H9 (cell line): ENCODE measurements at regions not wholly inside any gene's neighbourhood (a gene's known extent, or its start where the extent isn't known, plus 50 kb on each side); places are given as distances from the start of the nearest gene placed in this dataset.
A peak's percentile ranks its signal among the peaks of the same experiment; 100 is the strongest.

Source experiments
- DNase-seq: peaks from one replicate; pipeline ENCODE4 v3.0.0-alpha.2; 2017
- H2AFZ ChIP-seq: one replicate; pipeline ENCODE4 v1.6.1; 2013; ENCODE audit warnings: mild to moderate bottlenecking, low read length, control low read depth, moderate library complexity
- H2AK5ac ChIP-seq: 2 replicates; pipeline ENCODE4 v1.6.1; 2013; ENCODE audit warnings: low read length, control low read depth, mixed read lengths; ENCODE audit not compliant: insufficient read length
- H2BK120ac ChIP-seq: one replicate; pipeline ENCODE4 v1.6.1; 2013; ENCODE audit warnings: low read depth, mild to moderate bottlenecking, low read length, control low read depth, inconsistent platforms; ENCODE audit not compliant: poor library complexity, severe bottlenecking
- H2BK12ac ChIP-seq: 2 replicates; pipeline ENCODE4 v1.6.1; 2013; ENCODE audit warnings: low read length, control low read depth, mixed read lengths, low read depth; ENCODE audit not compliant: insufficient read length
- H2BK15ac ChIP-seq: 2 replicates; pipeline ENCODE4 v1.6.1; 2013; ENCODE audit warnings: low read depth, low read length, control low read depth
- H2BK20ac ChIP-seq: one replicate; pipeline ENCODE4 v1.6.1; 2013; ENCODE audit warnings: low read depth, mild to moderate bottlenecking, low read length, control low read depth, inconsistent platforms; ENCODE audit not compliant: poor library complexity, severe bottlenecking
- H2BK5ac ChIP-seq: 2 replicates; pipeline ENCODE4 v1.6.1; 2013; ENCODE audit warnings: low read length, control low read depth, mixed read lengths; ENCODE audit not compliant: insufficient read length
- H3K14ac ChIP-seq: 2 replicates; pipeline ENCODE4 v1.6.1; 2013; ENCODE audit warnings: low read length, control low read depth; ENCODE audit not compliant: insufficient read depth
- H3K18ac ChIP-seq: 2 replicates; pipeline ENCODE4 v1.6.1; 2013; ENCODE audit warnings: low read depth, mild to moderate bottlenecking, mixed read lengths, low read length, control low read depth; ENCODE audit not compliant: insufficient read length
- H3K23ac ChIP-seq: 2 replicates; pipeline ENCODE4 v1.6.1; 2013; ENCODE audit warnings: low read length, control low read depth, mixed read lengths, low read depth; ENCODE audit not compliant: insufficient read length
- H3K23me2 ChIP-seq: 2 replicates; pipeline ENCODE4 v1.6.1; 2013; ENCODE audit warnings: low read depth, mild to moderate bottlenecking, mixed read lengths, low read length, control low read depth; ENCODE audit not compliant: insufficient read length, poor library complexity, severe bottlenecking
- H3K27ac ChIP-seq: 2 replicates; pipeline ENCODE4 v1.5.1; 2013; ENCODE audit warnings: low read length, control low read depth, mixed read lengths, low read depth; ENCODE audit not compliant: insufficient read length
- H3K27me3 ChIP-seq: 2 replicates; pipeline ENCODE4 v1.6.1; 2013; ENCODE audit warnings: low read length, control low read depth, inconsistent platforms; ENCODE audit not compliant: insufficient read depth
- H3K4ac ChIP-seq: 2 replicates; pipeline ENCODE4 v1.6.1; 2013; ENCODE audit warnings: low read depth, mild to moderate bottlenecking, control low read depth, inconsistent platforms, low read length, moderate library complexity
- H3K4me1 ChIP-seq: 2 replicates; pipeline ENCODE4 v1.6.1; 2013; ENCODE audit warnings: low read length, control low read depth, inconsistent platforms; ENCODE audit not compliant: insufficient read depth
- H3K4me2 ChIP-seq: 2 replicates; pipeline ENCODE4 v1.6.1; 2013; ENCODE audit warnings: low read length, control low read depth, mixed read lengths; ENCODE audit not compliant: insufficient read length, insufficient read depth
- H3K56ac ChIP-seq: 2 replicates; pipeline ENCODE4 v1.6.1; 2013; ENCODE audit warnings: low read depth, mild to moderate bottlenecking, mixed read lengths, low read length, control low read depth; ENCODE audit not compliant: insufficient read length
- H3K79me1 ChIP-seq: 2 replicates; pipeline ENCODE4 v1.6.1; 2013; ENCODE audit warnings: low read depth, mild to moderate bottlenecking, moderate library complexity, low read length, control low read depth, inconsistent platforms; ENCODE audit not compliant: insufficient read depth, poor library complexity, severe bottlenecking
- H3K79me2 ChIP-seq: 2 replicates; pipeline ENCODE4 v1.6.1; 2013; ENCODE audit warnings: low read length, control low read depth, inconsistent platforms; ENCODE audit not compliant: insufficient read depth
- H3K9ac ChIP-seq: 2 replicates; pipeline ENCODE4 v1.6.1; 2013; ENCODE audit warnings: low read length, control low read depth, mixed read lengths; ENCODE audit not compliant: insufficient read length; ENCODE audit errors: extremely low read depth
- H3K9me3 ChIP-seq: one replicate; pipeline ENCODE4 v1.6.1; 2013; ENCODE audit warnings: low read depth, low read length, inconsistent platforms; ENCODE audit not compliant: control insufficient read depth
- H3T11ph ChIP-seq: one replicate; pipeline ENCODE4 v1.6.1; 2013; ENCODE audit warnings: mild to moderate bottlenecking, low read length, control low read depth, inconsistent platforms
- H4K20me1 ChIP-seq: one replicate; pipeline ENCODE4 v1.6.1; 2013; ENCODE audit not compliant: control insufficient read depth, insufficient read length, insufficient read depth
- H4K5ac ChIP-seq: 2 replicates; pipeline ENCODE4 v1.6.1; 2013; ENCODE audit warnings: low read depth, mild to moderate bottlenecking, mixed read lengths, low read length, control low read depth; ENCODE audit not compliant: insufficient read length
- H4K8ac ChIP-seq: replicated peaks from 2 replicates; pipeline ENCODE4 v1.6.1; 2013; ENCODE audit warnings: low read length, control low read depth, mixed read lengths, low read depth; ENCODE audit not compliant: insufficient read length
- H4K91ac ChIP-seq: 2 replicates; pipeline ENCODE4 v1.6.1; 2013; ENCODE audit warnings: low read depth, mild to moderate bottlenecking, moderate library complexity, mixed read lengths, low read length, control low read depth; ENCODE audit not compliant: insufficient read length
- H3K27ac Mint-ChIP-seq, 3 experiments: 2 replicates in 2 of 3; 3 replicates in 1 of 3; pipeline ENCODE4 v1.8.0; 2020 to 2021; ENCODE audit warnings: mixed read lengths in 3 of 3, mild to moderate bottlenecking in 1 of 3, moderate library complexity in 1 of 3
- H3K27me3 Mint-ChIP-seq: 2 replicates; pipeline ENCODE4 v1.8.0; 2021; ENCODE audit warnings: low read depth, mild to moderate bottlenecking, moderate library complexity, mixed read lengths
- H3K36me3 Mint-ChIP-seq, 3 experiments: 2 replicates in 2 of 3; 3 replicates in 1 of 3; pipeline ENCODE4 v1.8.0; 2020 to 2021; ENCODE audit warnings: low read depth in 3 of 3, mixed read lengths in 3 of 3; ENCODE audit not compliant: insufficient read depth in 1 of 3
- H3K4me1 Mint-ChIP-seq, 2 experiments: 2 replicates each; pipeline ENCODE4 v1.8.0; 2020; ENCODE audit warnings: mixed read lengths in 2 of 2
- H3K4me3 Mint-ChIP-seq, 2 experiments: 2 replicates in 1 of 2; 3 replicates in 1 of 2; pipeline ENCODE4 v1.8.0; 2020 to 2021; ENCODE audit warnings: mild to moderate bottlenecking in 2 of 2, mixed read lengths in 2 of 2, moderate library complexity in 1 of 2
- H3K9me3 Mint-ChIP-seq, 2 experiments: 2 replicates in 1 of 2; 3 replicates in 1 of 2; pipeline ENCODE4 v1.8.0; 2020; ENCODE audit warnings: mild to moderate bottlenecking in 2 of 2, mixed read lengths in 2 of 2, moderate library complexity in 1 of 2
- WGBS: extraction: QIAGEN DNeasy Blood & Tissue Kit; methylation state at CpG from one replicate; pipeline ENCODE4 v1.1.7; 2013; ENCODE audit warnings: missing lambda C conversion rate, low lambda C conversion rate, mixed read lengths; ENCODE audit not compliant: insufficient read length; ENCODE audit errors: extremely low coverage; 5-methylcytosine and 5-hydroxymethylcytosine counted together
- TF ChIP-seq, protein P1 (sequence below): fragments of 200-600 bp; sonication (generic); conservative IDR thresholded peaks from 3 replicates; pipeline ENCODE4 v1.8.0; 2021; ENCODE audit warnings: antibody characterized with exemption, mild to moderate bottlenecking

DNA sequence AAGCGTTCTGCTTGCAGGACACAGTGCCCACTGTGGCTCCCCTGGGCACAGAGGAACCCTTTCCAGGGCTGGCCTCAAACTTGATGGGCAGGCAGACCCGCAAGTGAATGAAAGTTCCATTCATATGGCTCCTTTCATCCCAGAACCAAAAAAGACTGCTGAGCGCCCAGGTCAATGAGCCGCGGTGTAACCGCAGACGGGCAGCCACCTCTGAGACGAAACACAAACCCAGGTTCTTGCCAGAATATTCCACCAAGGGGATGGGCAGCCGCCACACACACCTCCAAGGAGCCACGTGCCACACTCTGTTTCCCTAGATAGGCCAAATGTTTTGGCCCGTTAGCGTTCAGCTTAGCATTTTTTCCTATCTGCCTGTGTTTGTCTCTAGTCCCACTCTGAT lies 82.8 kb upstream of the IGF1R start:
- DNase-seq = no peak
- peak overlapping the region in 1 of 3 experiments; percentile 74; a peak in 1 of 7 replicates for H3K27ac Mint-ChIP-seq
- Histone ChIP-seq H3T11ph (no peak overlapping the region), H3K9ac (no peak overlapping the region), H4K20me1 (no peaks in the 10 kb centered on the region), H2BK20ac (no peak overlapping the region), H2BK5ac (no peak overlapping the region), H3K27ac (no peak overlapping the region), H3K27me3 (no peaks in the 10 kb centered on the region), H3K23ac (no peak overlapping the region), H3K4ac (no peak overlapping the region), H3K4me1 (no peaks in the 10 kb centered on the region), H3K79me1 (no peaks in the 10 kb centered on the region), H3K9me3 (no peaks in the 10 kb centered on the region), H3K4me2 (no peak overlapping the region), H4K5ac (no peak overlapping the region), H4K91ac (no peak overlapping the region), H4K8ac (no peak overlapping the region), H3K14ac (no peak overlapping the region), H2AK5ac (no peak overlapping the region), H3K79me2 (no peaks in the 10 kb centered on the region), H3K56ac (no peak overlapping the region), H3K23me2 (no peaks in the 10 kb centered on the region), H2AFZ (no peak overlapping the region), H2BK15ac (no peak overlapping the region), H3K18ac (no peak overlapping the region), H2BK12ac (no peak overlapping the region), H2BK120ac (no peak overlapping the region)
- no CpG with 5 or more reads among the region's 12 CpGs for WGBS
- no peaks in the 10 kb centered on the region for H3K9me3 Mint-ChIP-seq
- no peaks in the 10 kb centered on the region for H3K36me3 Mint-ChIP-seq
- TF ChIP-seq, protein P1, sequence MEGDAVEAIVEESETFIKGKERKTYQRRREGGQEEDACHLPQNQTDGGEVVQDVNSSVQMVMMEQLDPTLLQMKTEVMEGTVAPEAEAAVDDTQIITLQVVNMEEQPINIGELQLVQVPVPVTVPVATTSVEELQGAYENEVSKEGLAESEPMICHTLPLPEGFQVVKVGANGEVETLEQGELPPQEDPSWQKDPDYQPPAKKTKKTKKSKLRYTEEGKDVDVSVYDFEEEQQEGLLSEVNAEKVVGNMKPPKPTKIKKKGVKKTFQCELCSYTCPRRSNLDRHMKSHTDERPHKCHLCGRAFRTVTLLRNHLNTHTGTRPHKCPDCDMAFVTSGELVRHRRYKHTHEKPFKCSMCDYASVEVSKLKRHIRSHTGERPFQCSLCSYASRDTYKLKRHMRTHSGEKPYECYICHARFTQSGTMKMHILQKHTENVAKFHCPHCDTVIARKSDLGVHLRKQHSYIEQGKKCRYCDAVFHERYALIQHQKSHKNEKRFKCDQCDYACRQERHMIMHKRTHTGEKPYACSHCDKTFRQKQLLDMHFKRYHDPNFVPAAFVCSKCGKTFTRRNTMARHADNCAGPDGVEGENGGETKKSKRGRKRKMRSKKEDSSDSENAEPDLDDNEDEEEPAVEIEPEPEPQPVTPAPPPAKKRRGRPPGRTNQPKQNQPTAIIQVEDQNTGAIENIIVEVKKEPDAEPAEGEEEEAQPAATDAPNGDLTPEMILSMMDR = no peak
- H3K4me3 Mint-ChIP-seq = no peak overlapping the region
- H3K27me3 Mint-ChIP-seq = no peaks in the 10 kb centered on the region
- H3K4me1 Mint-ChIP-seq = peaks cover 5 to 10% of the 10 kb centered on the region in 2 experiments
